ENCODE measurements at regions not wholly inside any gene's neighbourhood (a gene's known extent, or its start where the extent isn't known, plus 50 kb on each side); places are given as distances from the start of the nearest gene placed in this dataset.

- FAIRE-seq (no peak), DNase-seq (ENCODE audit: extremely low spot score, insufficient read length, low read depth) (no peak)
Observed at GRCh38 chr13:59120297-59120843, 1043.4 kb downstream of the DIAPH3 start.

- DNase-seq (ENCODE audit: extremely low spot score, insufficient read length, low read depth) (no peak), FAIRE-seq (no peak)
Observed at GRCh38 chr13:59121507-59121906, 1042.2 kb downstream of the DIAPH3 start.

- DNase-seq (ENCODE audit: extremely low spot score, insufficient read length, low read depth) (no peak), FAIRE-seq (no peak)
Observed at GRCh38 chr13:59126474-59126873, 1037.3 kb downstream of the DIAPH3 start.

GRCh38 chr13:59133903-59134302 lies 1029.8 kb downstream of the DIAPH3 start:
- no peak for FAIRE-seq

GRCh38 chr13:59144700-59145099 lies 1019.0 kb downstream of the DIAPH3 start:
- no peak for FAIRE-seq
- no peak for DNase-seq (ENCODE audit: extremely low spot score, insufficient read length, low read depth)

More at GRCh38 chr13:59133903-59134302, 1029.8 kb downstream of the DIAPH3 start:
- DNase-seq (ENCODE audit: extremely low spot score, insufficient read length, low read depth), result no peak

- no peak for FAIRE-seq
- no peak for DNase-seq (ENCODE audit: extremely low spot score, insufficient read length, low read depth)
Observed at GRCh38 chr13:59145381-59145780, 1018.3 kb downstream of the DIAPH3 start.

- no peak for FAIRE-seq
Observed at GRCh38 chr13:59157181-59157580, 1006.5 kb downstream of the DIAPH3 start.

GRCh38 chr13:59166174-59166573 lies 997.6 kb downstream of the DIAPH3 start:
- DNase-seq (ENCODE audit: extremely low spot score, insufficient read length, low read depth), result no peak
- no peak for FAIRE-seq

More at GRCh38 chr13:59157181-59157580, 1006.5 kb downstream of the DIAPH3 start:
- DNase-seq (ENCODE audit: extremely low spot score, insufficient read length, low read depth), result no peak

- DNase-seq (ENCODE audit: extremely low spot score, insufficient read length, low read depth), result no peak
- FAIRE-seq, result no peak
Observed at GRCh38 chr13:59172076-59172475, 991.7 kb downstream of the DIAPH3 start.

- no peak for FAIRE-seq
- no peak for DNase-seq (ENCODE audit: extremely low spot score, insufficient read length, low read depth)
Observed at GRCh38 chr13:59176775-59177174, 987.0 kb downstream of the DIAPH3 start.

GRCh38 chr13:59178344-59178743 lies 985.4 kb downstream of the DIAPH3 start:
- DNase-seq (ENCODE audit: extremely low spot score, insufficient read length, low read depth), result no peak
- no peak for FAIRE-seq

GRCh38 chr13:59182241-59182640 lies 981.5 kb downstream of the DIAPH3 start:
- no peak for FAIRE-seq
- no peak for DNase-seq (ENCODE audit: extremely low spot score, insufficient read length, low read depth)

- FAIRE-seq, result no peak
- DNase-seq (ENCODE audit: extremely low spot score, insufficient read length, low read depth), result no peak
Observed at GRCh38 chr13:59197397-59197796, 966.3 kb downstream of the DIAPH3 start.

- FAIRE-seq (no peak), DNase-seq (ENCODE audit: extremely low spot score, insufficient read length, low read depth) (no peak)
Observed at GRCh38 chr13:59201841-59202240, 961.9 kb downstream of the DIAPH3 start.

GRCh38 chr13:59203855-59204254 lies 959.9 kb downstream of the DIAPH3 start:
- DNase-seq (ENCODE audit: extremely low spot score, insufficient read length, low read depth) (no peak), FAIRE-seq (no peak)

GRCh38 chr13:59205501-59205900 lies 958.2 kb downstream of the DIAPH3 start:
- DNase-seq (ENCODE audit: extremely low spot score, insufficient read length, low read depth), result no peak
- no peak for FAIRE-seq

- DNase-seq (ENCODE audit: extremely low spot score, insufficient read length, low read depth) (no peak), FAIRE-seq (no peak)
Observed at GRCh38 chr13:59208405-59209195, 955.1 kb downstream of the DIAPH3 start.

GRCh38 chr13:59210543-59210942 lies 953.2 kb downstream of the DIAPH3 start:
- no peak for DNase-seq (ENCODE audit: extremely low spot score, insufficient read length, low read depth)
- no peak for FAIRE-seq

- DNase-seq (ENCODE audit: extremely low spot score, insufficient read length, low read depth) (no peak), FAIRE-seq (no peak)
Observed at GRCh38 chr13:59211606-59212005, 952.1 kb downstream of the DIAPH3 start.

GRCh38 chr13:59229401-59229800 lies 934.3 kb downstream of the DIAPH3 start:
- DNase-seq (ENCODE audit: extremely low spot score, insufficient read length, low read depth) (no peak), FAIRE-seq (no peak)

GRCh38 chr13:59229861-59230260 lies 933.9 kb downstream of the DIAPH3 start:
- FAIRE-seq (no peak), DNase-seq (ENCODE audit: extremely low spot score, insufficient read length, low read depth) (no peak)

All from GM18507 (cell line).